Mesenchymal stem cell (in vitro differentiated cells and primary cell): ENCODE measurements at regions not wholly inside any gene's neighbourhood (a gene's known extent, or its start where the extent isn't known, plus 50 kb on each side); places are given as distances from the start of the nearest gene placed in this dataset.
"Not testable (repeated sequence)": the region's sequence is repeated elsewhere in the genome, so short reads cannot be mapped to it uniquely, and the experiment has no call there.

Experiments used
- DNase-seq: peaks from one replicate; pipeline ENCODE4 v3.0.0-alpha.2; 2013
- H2AFZ ChIP-seq: one replicate; pipeline ENCODE4 v1.6.1; 2013; ENCODE audit warnings: low read depth, mild to moderate bottlenecking, control low read depth, inconsistent platforms, low read length, moderate library complexity
- H2AK5ac ChIP-seq: 2 replicates; pipeline ENCODE4 v1.6.1; 2013; ENCODE audit warnings: low read length, moderate library complexity, mild to moderate bottlenecking, inconsistent platforms; ENCODE audit not compliant: severe bottlenecking
- H2BK120ac ChIP-seq: one replicate; pipeline ENCODE4 v1.6.1; 2013; ENCODE audit warnings: low read depth, mild to moderate bottlenecking, inconsistent platforms, low read length, moderate library complexity
- H2BK12ac ChIP-seq, 2 experiments: one replicate each; pipeline ENCODE4 v1.6.1; 2013; ENCODE audit warnings: inconsistent platforms in 2 of 2, low read length in 2 of 2, mild to moderate bottlenecking in 2 of 2, moderate library complexity in 2 of 2, control low read depth in 1 of 2
- H2BK15ac ChIP-seq: one replicate; pipeline ENCODE4 v1.6.1; 2013; ENCODE audit warnings: mild to moderate bottlenecking, low read depth, inconsistent platforms; ENCODE audit not compliant: poor library complexity, severe bottlenecking
- H2BK5ac ChIP-seq: 2 replicates; pipeline ENCODE4 v1.6.1; 2013; ENCODE audit warnings: low read depth, mild to moderate bottlenecking, low read length, control low read depth, inconsistent platforms; ENCODE audit not compliant: poor library complexity, severe bottlenecking
- H3K14ac ChIP-seq, 2 experiments: one replicate each; pipeline ENCODE4 v1.6.1; 2013; ENCODE audit warnings: inconsistent platforms in 2 of 2, low read length in 2 of 2, control low read depth in 1 of 2, mild to moderate bottlenecking in 1 of 2, moderate library complexity in 1 of 2
- H3K18ac ChIP-seq, 2 experiments: one replicate each; pipeline ENCODE4 v1.6.1; 2013; ENCODE audit warnings: inconsistent platforms in 2 of 2, low read length in 2 of 2, control low read depth in 1 of 2, low read depth in 1 of 2, mild to moderate bottlenecking in 1 of 2
- H3K23ac ChIP-seq, 2 experiments: one replicate each; pipeline ENCODE4 v1.6.1; 2013; ENCODE audit warnings: inconsistent platforms in 2 of 2, low read length in 2 of 2, mild to moderate bottlenecking in 2 of 2, moderate library complexity in 2 of 2, control low read depth in 1 of 2
- H3K27ac ChIP-seq: 2 replicates; pipeline ENCODE4 v1.5.1; 2013; ENCODE audit warnings: mild to moderate bottlenecking, moderate library complexity, low read length, control low read depth, inconsistent platforms; ENCODE audit not compliant: poor library complexity, severe bottlenecking
- H3K27me3 ChIP-seq, 2 experiments: 2 replicates each; pipeline versions ENCODE4 v1.6.1 to v1.7.0; 2013; ENCODE audit warnings: low read length in 2 of 2, mild to moderate bottlenecking in 2 of 2, moderate library complexity in 2 of 2, control low read depth in 1 of 2, inconsistent platforms in 1 of 2; ENCODE audit not compliant: control insufficient read depth in 1 of 2, insufficient read depth in 1 of 2
- H3K36me3 ChIP-seq, 2 experiments: 2 replicates each; pipeline versions ENCODE4 v1.6.1 to v1.7.0; 2013; ENCODE audit warnings: low read length in 2 of 2, control low read depth in 1 of 2, inconsistent platforms in 1 of 2, low read depth in 1 of 2, mild to moderate bottlenecking in 1 of 2; ENCODE audit not compliant: insufficient read depth in 2 of 2, control insufficient read depth in 1 of 2
- H3K4ac ChIP-seq, 2 experiments: one replicate each; pipeline ENCODE4 v1.6.1; 2013; ENCODE audit warnings: inconsistent platforms in 2 of 2, low read length in 2 of 2, mild to moderate bottlenecking in 2 of 2, moderate library complexity in 2 of 2, control low read depth in 1 of 2, low read depth in 1 of 2
- H3K4me1 ChIP-seq: 2 replicates; pipeline ENCODE4 v1.6.1; 2013; ENCODE audit warnings: low read depth, low read length, control low read depth; ENCODE audit not compliant: control insufficient read depth, insufficient read depth
- H3K4me2 ChIP-seq: 2 replicates; pipeline ENCODE4 v1.6.1; 2013; ENCODE audit warnings: low read length, mild to moderate bottlenecking, inconsistent platforms; ENCODE audit not compliant: poor library complexity, severe bottlenecking
- H3K4me3 ChIP-seq, 2 experiments: 2 replicates each; pipeline versions ENCODE4 v1.5.1 to v1.7.0; 2013; ENCODE audit warnings: low read length in 2 of 2, mild to moderate bottlenecking in 2 of 2, control low read depth in 1 of 2, low read depth in 1 of 2; ENCODE audit not compliant: insufficient read depth in 1 of 2
- H3K79me1 ChIP-seq: replicated peaks from 2 replicates; pipeline ENCODE4 v1.6.1; 2013; ENCODE audit warnings: mild to moderate bottlenecking, control low read depth, low read length, inconsistent platforms; ENCODE audit not compliant: poor library complexity, severe bottlenecking
- H3K9ac ChIP-seq: 2 replicates; pipeline ENCODE4 v1.7.0; 2013; ENCODE audit warnings: mild to moderate bottlenecking, low read length, moderate library complexity
- H3K9me3 ChIP-seq: 2 replicates; pipeline ENCODE4 v1.7.0; 2013; ENCODE audit warnings: mild to moderate bottlenecking, low read length; ENCODE audit not compliant: control insufficient read depth
- H4K8ac ChIP-seq: one replicate; pipeline ENCODE4 v1.6.1; 2013; ENCODE audit warnings: inconsistent platforms, mild to moderate bottlenecking, low read length, moderate library complexity
- H4K91ac ChIP-seq: one replicate; pipeline ENCODE4 v1.6.1; 2013; ENCODE audit warnings: mild to moderate bottlenecking, low read length, inconsistent platforms
- WGBS: methylation state at CpG from one replicate; pipeline ENCODE4 v1.1.7; 2013; ENCODE audit warnings: mixed read lengths; 5-methylcytosine and 5-hydroxymethylcytosine counted together

GRCh38 chr21:9572782-9573181 lies 948.6 kb upstream of the TPTE start:
- not testable (repeated sequence) for H2BK15ac ChIP-seq, H3K79me1 ChIP-seq, H3K14ac ChIP-seq, H2AFZ ChIP-seq, H3K23ac ChIP-seq, H3K18ac ChIP-seq, H3K4ac ChIP-seq, H4K8ac ChIP-seq, H4K91ac ChIP-seq, DNase-seq, H3K4me1 ChIP-seq, H3K4me3 ChIP-seq, H3K27me3 ChIP-seq, H3K36me3 ChIP-seq, H2BK5ac ChIP-seq, H2BK120ac ChIP-seq, H3K9me3 ChIP-seq, H2AK5ac ChIP-seq, H3K4me2 ChIP-seq, H3K9ac ChIP-seq, H2BK12ac ChIP-seq, H3K27ac ChIP-seq
- WGBS = 44% methylated on average over 1 of the region's 1 CpG

DNA sequence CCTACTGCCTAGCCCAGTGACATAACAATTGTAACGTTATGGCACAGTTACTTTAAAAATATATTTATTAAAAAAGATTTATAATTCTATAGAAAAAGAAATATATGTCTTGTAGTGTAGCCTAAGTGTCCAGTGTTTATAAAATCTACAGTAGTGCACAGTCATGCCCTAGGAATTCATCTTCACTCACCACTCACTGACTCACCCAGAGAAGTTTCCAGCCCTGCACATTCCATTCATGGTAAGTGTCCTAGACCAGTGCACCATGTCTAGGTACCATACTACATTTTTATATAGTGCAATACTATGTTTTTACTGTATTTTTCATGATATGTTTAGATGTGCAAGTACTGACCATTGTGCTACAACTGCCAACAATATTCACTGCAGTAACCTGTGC lies 947.9 kb upstream of the TPTE start:
- no CpG with 5 or more reads among the region's 1 CpG for WGBS
- H4K8ac ChIP-seq, DNase-seq, H3K4ac ChIP-seq, H2BK15ac ChIP-seq, H2BK5ac ChIP-seq, H3K14ac ChIP-seq, H3K4me3 ChIP-seq, H3K23ac ChIP-seq, H2BK120ac ChIP-seq, H3K27ac ChIP-seq, H3K18ac ChIP-seq, H3K27me3 ChIP-seq, H2BK12ac ChIP-seq, H3K79me1 ChIP-seq, H3K36me3 ChIP-seq, H2AFZ ChIP-seq, H3K9ac ChIP-seq, H3K4me1 ChIP-seq, H4K91ac ChIP-seq, H3K4me2 ChIP-seq, H3K9me3 ChIP-seq, H2AK5ac ChIP-seq: not testable (repeated sequence)

DNA sequence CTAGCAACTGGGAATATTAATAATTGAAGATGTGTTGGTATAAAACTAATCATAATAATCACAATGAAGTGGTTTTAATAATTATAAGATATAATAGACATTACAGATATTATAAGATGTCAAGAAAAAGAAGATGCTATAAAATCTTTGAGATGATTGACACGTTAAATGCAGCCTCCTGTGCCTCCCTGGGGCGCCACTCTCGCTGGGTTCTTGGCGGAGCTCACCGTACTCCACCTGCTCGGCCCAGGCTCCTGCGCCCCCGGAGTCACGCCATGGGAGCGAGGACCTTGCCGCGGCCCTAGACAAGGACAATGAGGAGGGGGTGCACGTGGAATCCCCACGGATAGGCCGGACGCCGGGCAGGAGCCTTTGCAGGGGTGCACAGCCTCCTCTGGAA lies 942.1 kb upstream of the TPTE start:
- no CpG with 5 or more reads among the region's 17 CpGs for WGBS
- not testable (repeated sequence) for H3K14ac ChIP-seq

DNA sequence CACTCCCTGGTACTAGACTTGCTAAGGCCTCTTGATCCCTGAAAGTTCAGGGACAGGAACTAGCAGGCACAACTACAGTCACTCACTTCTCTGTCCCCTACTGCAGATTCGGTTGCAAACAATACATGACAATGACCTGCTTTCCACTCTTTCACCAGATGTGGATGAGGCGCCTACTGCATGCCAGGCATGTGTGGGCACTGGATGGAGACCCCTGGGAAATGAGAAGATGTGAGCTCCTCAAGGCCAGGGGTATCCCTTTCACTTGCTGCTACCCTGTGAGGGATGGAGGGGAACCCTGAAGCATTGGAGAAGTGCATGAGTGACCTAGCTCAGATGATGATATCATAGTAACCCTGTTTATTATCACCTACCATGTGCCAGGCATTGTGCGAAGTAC lies 933.4 kb upstream of the TPTE start:
- H3K27me3 ChIP-seq, H2BK5ac ChIP-seq: not testable (repeated sequence)
- 20% methylated on average over 1 of the region's 3 CpGs for WGBS

More for the DNA sequence above, 942.1 kb upstream of the TPTE start:
- not testable (repeated sequence) for H3K4me2 ChIP-seq, H3K18ac ChIP-seq, H3K9me3 ChIP-seq, DNase-seq, H4K8ac ChIP-seq, H3K4me1 ChIP-seq, H2BK12ac ChIP-seq, H3K27me3 ChIP-seq, H3K36me3 ChIP-seq, H2BK15ac ChIP-seq, H3K79me1 ChIP-seq, H4K91ac ChIP-seq, H2AFZ ChIP-seq, H3K9ac ChIP-seq, H3K4me3 ChIP-seq, H2BK120ac ChIP-seq, H3K23ac ChIP-seq, H3K4ac ChIP-seq, H2BK5ac ChIP-seq, H3K27ac ChIP-seq, H2AK5ac ChIP-seq

More for the DNA sequence above, 933.4 kb upstream of the TPTE start:
- H4K91ac ChIP-seq, H2BK120ac ChIP-seq, H3K23ac ChIP-seq, H2AFZ ChIP-seq, H3K27ac ChIP-seq, H2BK15ac ChIP-seq, H4K8ac ChIP-seq, H3K79me1 ChIP-seq, H3K4ac ChIP-seq, H3K4me2 ChIP-seq, H2AK5ac ChIP-seq, DNase-seq, H3K4me1 ChIP-seq, H3K9ac ChIP-seq, H3K36me3 ChIP-seq, H2BK12ac ChIP-seq, H3K9me3 ChIP-seq, H3K18ac ChIP-seq, H3K14ac ChIP-seq, H3K4me3 ChIP-seq: not testable (repeated sequence)
